GM23248 (cell line): ENCODE measurements at regions not wholly inside any gene's neighbourhood (a gene's known extent, or its start where the extent isn't known, plus 50 kb on each side); places are given as distances from the start of the nearest gene placed in this dataset.

ENCODE experiments used
- EZH2 ChIP-seq: fragments of 200-600 bp; sonication (generic); IDR thresholded peaks from 2 replicates; pipeline ENCODE4 v1.6.1; 2018; ENCODE audit warnings: antibody characterized with exemption, mild to moderate bottlenecking; ENCODE audit not compliant: insufficient read depth, poor library complexity, severe bottlenecking
- EZH2phosphoT487 ChIP-seq: fragments of 200-600 bp; sonication (generic); IDR thresholded peaks from 2 replicates; pipeline ENCODE4 v1.6.1; 2018; ENCODE audit warnings: antibody characterized with exemption, moderate library complexity, mild to moderate bottlenecking, low read depth; ENCODE audit not compliant: insufficient read depth

DNA sequence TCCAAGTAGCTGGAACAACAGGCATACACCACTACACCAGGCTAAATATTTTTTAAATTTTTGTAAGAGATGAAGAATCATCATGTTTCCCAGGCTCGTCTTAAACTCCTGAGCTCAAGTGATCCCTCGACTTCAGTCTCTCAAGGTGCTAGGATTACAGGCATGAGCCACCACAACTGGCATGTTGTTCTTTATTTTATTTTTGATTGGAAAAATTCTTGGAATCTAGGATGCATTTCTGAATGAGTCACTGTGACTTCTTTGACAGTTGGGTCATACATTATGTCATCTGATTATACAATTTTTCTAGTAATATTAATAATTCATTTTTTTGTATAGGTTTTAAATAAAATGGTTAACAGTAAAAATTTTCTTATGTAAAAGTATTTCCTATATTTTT lies 870.2 kb downstream of the SI start:
- no peak for TF ChIP-seq EZH2
- TF ChIP-seq EZH2phosphoT487: no peak
